ENCODE measurements at regions not wholly inside any gene's neighbourhood (a gene's known extent, or its start where the extent isn't known, plus 50 kb on each side); places are given as distances from the start of the nearest gene placed in this dataset.
"Not testable (repeated sequence)": the region's sequence is repeated elsewhere in the genome, so short reads cannot be mapped to it uniquely, and the experiment has no call there.

GRCh38 chr16:65717846-65718245 lies 596.0 kb upstream of the CDH11 start:
- no peak for TF ChIP-seq POLR2A (IDR thresholded peaks at IDR 0.05; ENCODE audit: low read depth, low read length)
- FAIRE-seq = no peak
- DNase-seq (ENCODE audit: insufficient read length, low spot score) = no peak

- DNase-seq (ENCODE audit: insufficient read length, low spot score) (no peak), FAIRE-seq (no peak)
- TF ChIP-seq POLR2A (IDR thresholded peaks at IDR 0.05; ENCODE audit: low read depth, low read length) = no peak
Observed at GRCh38 chr16:65716737-65717700, 595.2 kb upstream of the CDH11 start.

DNA sequence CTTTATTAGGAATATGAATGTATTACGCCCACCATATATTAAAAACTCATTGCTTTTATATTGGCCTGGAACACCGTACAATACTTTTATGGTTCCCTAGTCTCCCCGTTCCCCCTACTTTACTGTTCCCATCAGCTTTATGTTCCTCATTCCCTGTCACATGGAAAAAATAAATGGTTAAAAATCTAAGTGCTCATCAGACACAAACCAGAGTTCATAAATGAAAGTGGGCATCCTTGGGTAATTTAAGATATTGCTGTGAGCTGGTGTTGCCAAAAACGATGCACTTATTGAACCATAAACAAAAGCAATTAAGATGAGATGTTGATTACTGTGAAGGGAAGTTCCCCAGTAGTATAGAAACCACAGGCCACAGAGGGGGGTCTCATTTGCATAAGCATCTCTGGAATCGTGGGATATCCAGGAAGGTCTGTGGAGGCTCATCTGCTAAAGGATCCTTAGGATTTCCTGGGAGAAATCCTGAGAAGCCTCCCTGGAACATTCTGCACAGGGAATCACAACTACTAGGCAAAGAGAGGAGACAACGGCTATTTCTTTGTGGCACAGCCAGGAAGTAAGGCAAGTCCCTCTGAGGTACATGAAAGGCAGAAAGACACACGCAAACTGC lies 591.4 kb upstream of the CDH11 start:
- no peak for FAIRE-seq
- TF ChIP-seq POLR2A (IDR thresholded peaks at IDR 0.05; ENCODE audit: low read depth, low read length) = no peak

GRCh38 chr16:65710107-65710506 lies 588.2 kb upstream of the CDH11 start:
- TF ChIP-seq POLR2A (IDR thresholded peaks at IDR 0.05; ENCODE audit: low read depth, low read length) = no peak
- FAIRE-seq = no peak
- DNase-seq (ENCODE audit: insufficient read length, low spot score) = no peak

More for the DNA sequence above, 591.4 kb upstream of the CDH11 start:
- DNase-seq (ENCODE audit: insufficient read length, low spot score) = no peak

GRCh38 chr16:65704866-65705265 lies 583.0 kb upstream of the CDH11 start:
- TF ChIP-seq POLR2A (IDR thresholded peaks at IDR 0.05; ENCODE audit: low read depth, low read length) = no peak
- FAIRE-seq (no peak), DNase-seq (ENCODE audit: insufficient read length, low spot score) (no peak)

GRCh38 chr16:65702707-65703402 lies 581.0 kb upstream of the CDH11 start:
- FAIRE-seq (no peak), DNase-seq (ENCODE audit: insufficient read length, low spot score) (no peak)
- no peak for TF ChIP-seq POLR2A (IDR thresholded peaks at IDR 0.05; ENCODE audit: low read depth, low read length)

- FAIRE-seq (no peak), DNase-seq (ENCODE audit: insufficient read length, low spot score) (no peak)
- no peak for TF ChIP-seq POLR2A (IDR thresholded peaks at IDR 0.05; ENCODE audit: low read depth, low read length)
Observed at GRCh38 chr16:65700596-65700995, 578.7 kb upstream of the CDH11 start.

DNA sequence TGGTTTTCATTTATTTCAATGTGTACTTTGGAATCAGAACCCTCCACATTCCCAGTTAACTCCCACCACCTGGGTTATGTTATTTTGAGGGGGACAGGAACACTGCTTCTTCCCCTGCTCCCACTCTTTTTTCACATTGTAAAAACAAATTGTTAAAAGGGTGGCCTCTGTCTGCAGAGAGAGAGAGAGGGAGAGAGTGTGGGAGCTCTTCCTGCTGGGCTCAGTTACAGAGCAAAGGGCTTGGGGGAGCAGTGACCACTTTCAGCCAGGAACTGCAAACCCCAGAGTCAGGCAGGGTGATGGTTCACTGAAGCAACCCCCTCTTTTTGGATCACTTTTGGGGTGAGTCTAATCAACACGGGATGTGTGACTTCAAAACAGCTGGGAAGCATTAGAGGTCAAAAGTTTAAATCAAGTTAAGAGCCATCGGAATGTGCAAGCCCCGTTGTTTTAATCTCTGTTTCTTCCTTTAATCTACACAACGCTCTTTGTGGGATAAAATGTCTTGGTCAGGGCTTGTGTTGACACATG lies 577.0 kb upstream of the CDH11 start:
- no peak for TF ChIP-seq POLR2A (IDR thresholded peaks at IDR 0.05; ENCODE audit: low read depth, low read length)
- FAIRE-seq = no peak

DNA sequence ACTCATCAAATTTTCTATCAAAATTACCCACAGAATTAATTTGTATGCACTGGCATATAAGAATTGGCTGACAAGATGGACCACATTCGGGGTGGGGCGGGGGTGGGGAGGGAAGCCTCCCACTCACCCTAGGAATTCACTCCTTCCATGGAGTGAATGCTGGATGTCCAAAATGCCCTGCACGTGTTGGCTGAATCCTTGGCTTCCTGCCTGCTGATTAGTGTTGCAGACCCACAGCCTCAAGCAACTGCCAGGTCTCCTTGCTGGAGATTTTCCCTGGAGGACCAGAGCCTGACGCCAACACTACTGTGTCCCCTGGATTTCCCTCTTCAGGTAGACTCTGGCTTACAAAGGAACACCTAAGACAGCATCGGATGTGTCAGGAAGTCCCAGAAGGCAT lies 575.7 kb upstream of the CDH11 start:
- no peak for TF ChIP-seq POLR2A (IDR thresholded peaks at IDR 0.05; ENCODE audit: low read depth, low read length)
- DNase-seq (ENCODE audit: insufficient read length, low spot score) (no peak), FAIRE-seq (no peak)

More for the DNA sequence above, 577.0 kb upstream of the CDH11 start:
- no peak for DNase-seq (ENCODE audit: insufficient read length, low spot score)

DNA sequence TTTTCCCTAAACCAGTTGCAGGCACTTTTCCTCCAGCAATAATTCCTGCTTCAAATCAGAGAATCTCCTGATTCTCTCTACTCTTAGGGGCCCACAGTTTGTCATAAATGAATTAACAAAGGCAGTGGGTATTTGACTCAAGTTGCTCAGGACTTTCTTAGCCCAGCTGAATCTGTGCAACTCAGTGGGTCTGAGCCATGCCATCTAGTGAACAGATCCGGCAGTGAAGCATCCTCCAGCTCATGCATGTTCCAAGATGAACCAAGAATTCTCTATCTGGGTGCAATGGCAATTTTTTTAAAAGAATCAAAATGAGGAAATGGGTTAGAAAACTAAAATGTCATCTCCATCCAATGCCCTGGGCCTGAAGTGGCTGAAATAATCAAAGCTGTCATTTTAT lies 575.2 kb upstream of the CDH11 start:
- DNase-seq (ENCODE audit: insufficient read length, low spot score) = no peak
- no peak for FAIRE-seq
- TF ChIP-seq POLR2A (IDR thresholded peaks at IDR 0.05; ENCODE audit: low read depth, low read length) = no peak

GRCh38 chr16:65691846-65692245 lies 570.0 kb upstream of the CDH11 start:
- FAIRE-seq; DNase-seq (ENCODE audit: insufficient read length, low spot score): not testable (repeated sequence)

GRCh38 chr16:65689726-65690125 lies 567.9 kb upstream of the CDH11 start:
- TF ChIP-seq POLR2A (IDR thresholded peaks at IDR 0.05; ENCODE audit: low read depth, low read length) = no peak
- FAIRE-seq = no peak
- no peak for DNase-seq (ENCODE audit: insufficient read length, low spot score)

DNA sequence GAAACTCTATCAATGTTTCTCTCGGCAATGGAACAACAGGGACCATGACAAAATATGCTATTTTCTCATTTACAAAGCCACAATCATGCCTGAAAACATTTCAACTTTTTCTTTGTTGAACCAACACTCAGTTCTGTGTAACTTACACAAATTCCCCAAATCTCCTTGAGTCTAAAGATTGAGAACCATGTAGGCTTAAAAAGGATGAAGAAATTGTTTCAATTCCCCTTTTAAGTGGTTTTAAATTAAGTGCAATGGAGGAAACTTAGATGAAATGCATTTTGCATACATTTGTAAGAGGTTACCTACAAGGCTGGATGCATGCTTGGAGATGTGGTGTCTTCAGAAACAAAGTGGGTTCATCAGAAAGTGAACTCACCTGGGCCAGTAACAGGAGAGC lies 566.4 kb upstream of the CDH11 start:
- FAIRE-seq (no peak), DNase-seq (ENCODE audit: insufficient read length, low spot score) (no peak)
- TF ChIP-seq POLR2A (IDR thresholded peaks at IDR 0.05; ENCODE audit: low read depth, low read length) = no peak

GRCh38 chr16:65684230-65684629 lies 562.4 kb upstream of the CDH11 start:
- no peak for DNase-seq (ENCODE audit: insufficient read length, low spot score)
- TF ChIP-seq POLR2A (IDR thresholded peaks at IDR 0.05; ENCODE audit: low read depth, low read length) = no peak
- FAIRE-seq = no peak

Measured in H54 (cell line).